GM12878 (cell line): ENCODE measurements at regions not wholly inside any gene's neighbourhood (a gene's known extent, or its start where the extent isn't known, plus 50 kb on each side); places are given as distances from the start of the nearest gene placed in this dataset.

Experiments
- ATAC-seq: fragments of 200-7000 bp; cut with Tn5 transposase; 3 replicates; pipeline ENCODE4 v1.9.1; 2020; ENCODE audit warnings: mild to moderate bottlenecking, moderate library complexity
- BruUV-seq: library from RNA; stranded (reverse); fragments of 400-500 nt; replicated peaks from 2 replicates; lab custom pipeline; 2021; lab: Mats Ljungman, UMichigan
- CTCF ChIA-PET: fragments of 300-600 bp; sonication (Branson Sonifier 250); formaldehyde crosslinking; extraction: SDS; loops from one replicate; lab custom pipeline; 2021; ENCODE audit warnings: inconsistent platforms; lab: Yijun Ruan, JAX
- POLR2A ChIA-PET: fragments of 350-600 bp; formaldehyde crosslinking; extraction: SDS; loops from one replicate; lab custom pipeline; 2021; ENCODE audit warnings: inconsistent platforms; lab: Charles Lee
- RAD21 ChIA-PET: fragments of 300-600 bp; sonication (Branson Sonifier 250); formaldehyde crosslinking; loops from one replicate; lab custom pipeline; 2023; ENCODE audit warnings: antibody characterized with exemption; ENCODE audit not compliant: unreplicated experiment; lab: Charles Lee
- SMC1A ChIA-PET: fragments of 300-600 bp; sonication (Branson Sonifier 250); formaldehyde crosslinking; loops from one replicate; lab custom pipeline; 2023; ENCODE audit not compliant: unreplicated experiment, uncharacterized antibody; lab: Charles Lee
- DNase-seq: peaks from one replicate; pipeline ENCODE4 v3.0.0-alpha.2; 2011; ENCODE audit warnings: low read depth, low spot score
- FAIRE-seq: peaks from 3 replicates; lab custom pipeline; 2011; peaks lifted over from hg19 to GRCh38; lab: Jason Lieb, UNC
- H2AFZ ChIP-seq: 2 replicates; pipeline ENCODE4 v1.6.0; 2011; ENCODE audit warnings: low read depth, low read length, control low read depth; ENCODE audit not compliant: control insufficient read depth
- H3K27ac ChIP-seq: 2 replicates; pipeline ENCODE4 v1.5.1; 2011; ENCODE audit warnings: control low read depth; ENCODE audit not compliant: control insufficient read depth, insufficient read depth
- H3K27me3 ChIP-seq, 2 experiments: replicated peaks in 1 of 2; 2 replicates each; pipeline versions ENCODE4 v1.6.0 to v1.6.1; 2011; ENCODE audit warnings: low read length in 1 of 2; ENCODE audit not compliant: control insufficient read depth in 2 of 2, insufficient read depth in 2 of 2
- H3K36me3 ChIP-seq, 2 experiments: 2 replicates each; pipeline ENCODE4 v1.5.1; 2011; ENCODE audit warnings: low read length in 1 of 2; ENCODE audit not compliant: control insufficient read depth in 2 of 2, insufficient read depth in 2 of 2
- H3K4me1 ChIP-seq: 2 replicates; pipeline ENCODE4 v1.6.1; 2011; ENCODE audit warnings: mild to moderate bottlenecking, low read length, moderate library complexity, mixed read lengths; ENCODE audit not compliant: control insufficient read depth, insufficient read depth
- H3K4me2 ChIP-seq: 2 replicates; pipeline ENCODE4 v1.6.0; 2011; ENCODE audit warnings: control low read depth; ENCODE audit not compliant: control insufficient read depth, insufficient read depth
- H3K4me3 ChIP-seq: fragments of 200-600 bp; sonication (generic); 2 replicates; pipeline ENCODE4 v1.5.1; 2016
- H3K79me2 ChIP-seq: 2 replicates; pipeline ENCODE4 v1.6.0; 2011; ENCODE audit warnings: low read length; ENCODE audit not compliant: control insufficient read depth, insufficient read depth
- H3K9ac ChIP-seq: 2 replicates; pipeline ENCODE4 v1.8.0; 2011; ENCODE audit warnings: low read length, control low read depth, mixed read lengths; ENCODE audit not compliant: control insufficient read depth, insufficient read depth
- H3K9me3 ChIP-seq: replicated peaks from 3 replicates; pipeline ENCODE4 v1.5.1; 2011; ENCODE audit warnings: mild to moderate bottlenecking, low read length; ENCODE audit not compliant: control insufficient read depth, insufficient read depth
- H4K20me1 ChIP-seq: 2 replicates; pipeline ENCODE4 v1.6.0; 2011; ENCODE audit not compliant: control insufficient read depth, insufficient read depth
- BCLAF1 ChIP-seq: fragments of 450-650 bp; IDR thresholded peaks from 2 replicates; pipeline ENCODE4 v1.6.1; 2017; ENCODE audit warnings: antibody characterized with exemption, mild to moderate bottlenecking, moderate library complexity
- CHD4 ChIP-seq: fragments of 200-600 bp; sonication (generic); IDR thresholded peaks from 2 replicates; pipeline ENCODE4 v1.6.1; 2016; ENCODE audit warnings: mild to moderate bottlenecking
- CREB1 ChIP-seq: IDR thresholded peaks from 2 replicates; pipeline ENCODE4 v1.6.1; 2012; ENCODE audit warnings: low read depth, mild to moderate bottlenecking, inconsistent platforms
- EGR1 ChIP-seq, 2 experiments: IDR thresholded peaks; 1 replicate in 1 of 2; 2 replicates in 1 of 2; pipeline ENCODE4 v1.6.1; 2011 to 2012; ENCODE audit warnings: low read depth in 2 of 2, low read length in 2 of 2, borderline replicate concordance in 1 of 2, mild to moderate bottlenecking in 1 of 2, moderate library complexity in 1 of 2
- KLF5 ChIP-seq: fragments of 450-650 bp; IDR thresholded peaks from 2 replicates; pipeline ENCODE4 v1.6.1; 2014; ENCODE audit warnings: mild to moderate bottlenecking; ENCODE audit not compliant: partially characterized antibody
- MYC ChIP-seq: IDR thresholded peaks from 2 replicates; pipeline ENCODE4 v1.6.1; 2011; ENCODE audit warnings: mild to moderate bottlenecking, low read length, moderate library complexity, inconsistent platforms; ENCODE audit not compliant: insufficient read depth, insufficient replicate concordance, insufficient read length, severe bottlenecking
- NFYA ChIP-seq: IDR thresholded peaks from 2 replicates; pipeline ENCODE4 v1.6.1; 2011; ENCODE audit warnings: low read depth, mild to moderate bottlenecking, low read length, improper control_type of control experiment, borderline replicate concordance
- RUNX3 ChIP-seq: IDR thresholded peaks from 2 replicates; pipeline ENCODE4 v1.6.1; 2012; ENCODE audit warnings: low read length, inconsistent platforms
- SIX5 ChIP-seq: IDR thresholded peaks from 2 replicates; pipeline ENCODE4 v1.6.1; 2011; ENCODE audit warnings: mild to moderate bottlenecking, low read depth, low read length, moderate library complexity; ENCODE audit not compliant: severe bottlenecking
- SMAD1 ChIP-seq: fragments of 450-650 bp; IDR thresholded peaks from 2 replicates; pipeline ENCODE4 v1.6.1; 2018; ENCODE audit warnings: mild to moderate bottlenecking, low read depth; ENCODE audit not compliant: partially characterized antibody
- TARDBP ChIP-seq: IDR thresholded peaks from 2 replicates; pipeline ENCODE4 v1.6.1; 2016; ENCODE audit warnings: borderline replicate concordance
- WGBS: methylation state at CpG from one replicate; pipeline ENCODE4 v1.1.6; 2016; ENCODE audit warnings: low lambda C conversion rate; ENCODE audit not compliant: insufficient replicate concordance, insufficient coverage; ENCODE audit errors: missing lambda C conversion rate; 5-methylcytosine and 5-hydroxymethylcytosine counted together
- in situ Hi-C: fragments of 300-500 bp; cut with MboI; formaldehyde crosslinking; loops from 9 replicates; pipeline ENCODE4 v1.14.3; 2018; ENCODE audit warnings: mixed read lengths
- intact Hi-C: fragments of 100-400 bp; cut with micrococcal nuclease; formaldehyde crosslinking; loops from one replicate; pipeline ENCODE4 v1.14.2; 2022; ENCODE audit not compliant: unreplicated experiment
- TF ChIP-seq, protein P1 (sequence below): fragments of 450-650 bp; IDR thresholded peaks from 2 replicates; pipeline ENCODE4 v1.6.1; 2017; ENCODE audit warnings: borderline replicate concordance

- 82% methylated on average over 6 of the region's 6 CpGs for WGBS
- H3K79me2 ChIP-seq: no peaks in the 10 kb centered on the region
- H3K36me3 ChIP-seq: no peaks in the 10 kb centered on the region
- CTCF ChIA-PET: no interaction called here
- SMC1A ChIA-PET: no interaction called here
- RAD21 ChIA-PET: no interaction called here
- BruUV-seq: no TSS peak
- ATAC-seq (no peak), FAIRE-seq (no peak), DNase-seq (no peak)
- no peak overlapping the region for H3K4me2 ChIP-seq
- TF ChIP-seq NFYA: no peak
- no peak for TF ChIP-seq CREB1
- TF ChIP-seq MYC: no peak
- no peak for TF ChIP-seq EGR1 (IDR thresholded peaks at IDR 0.05; ENCODE audit: borderline replicate concordance in 1 of 2, low read depth in 2 of 2, low read length in 2 of 2)
- no peak for TF ChIP-seq TARDBP
- no peak for TF ChIP-seq RUNX3
- no peak for TF ChIP-seq SIX5
- no peak for TF ChIP-seq KLF5
- TF ChIP-seq SMAD1: no peak
- no peak for TF ChIP-seq BCLAF1
- TF ChIP-seq CHD4: no peak
- TF ChIP-seq, protein P1, sequence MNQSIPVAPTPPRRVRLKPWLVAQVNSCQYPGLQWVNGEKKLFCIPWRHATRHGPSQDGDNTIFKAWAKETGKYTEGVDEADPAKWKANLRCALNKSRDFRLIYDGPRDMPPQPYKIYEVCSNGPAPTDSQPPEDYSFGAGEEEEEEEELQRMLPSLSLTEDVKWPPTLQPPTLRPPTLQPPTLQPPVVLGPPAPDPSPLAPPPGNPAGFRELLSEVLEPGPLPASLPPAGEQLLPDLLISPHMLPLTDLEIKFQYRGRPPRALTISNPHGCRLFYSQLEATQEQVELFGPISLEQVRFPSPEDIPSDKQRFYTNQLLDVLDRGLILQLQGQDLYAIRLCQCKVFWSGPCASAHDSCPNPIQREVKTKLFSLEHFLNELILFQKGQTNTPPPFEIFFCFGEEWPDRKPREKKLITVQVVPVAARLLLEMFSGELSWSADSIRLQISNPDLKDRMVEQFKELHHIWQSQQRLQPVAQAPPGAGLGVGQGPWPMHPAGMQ: no peak
- H3K4me1 ChIP-seq: peaks cover 19% of the 10 kb centered on the region
- POLR2A ChIA-PET: no interaction called here
- no peaks in the 10 kb centered on the region for H4K20me1 ChIP-seq
- no peaks in the 10 kb centered on the region for H3K9me3 ChIP-seq
- in situ Hi-C loops: no loop called here
- H3K9ac ChIP-seq: no peak overlapping the region
- intact Hi-C loops: loop anchor here (10.0 kb wide), 1 partner anchor 319 kb away; no protein-coding TSS in a partner anchor
- no peak overlapping the region for H3K4me3 ChIP-seq
- H3K27me3 ChIP-seq: no peaks in the 10 kb centered on the region
- H2AFZ ChIP-seq: no peak overlapping the region
- no peak overlapping the region for H3K27ac ChIP-seq
Measured at GRCh38 chr5:143645356-143645755, 166.6 kb upstream of the HMHB1 start.
